MM.1S (cell line): ENCODE measurements at regions not wholly inside any gene's neighbourhood (a gene's known extent, or its start where the extent isn't known, plus 50 kb on each side); places are given as distances from the start of the nearest gene placed in this dataset.

Experiments used
- CTCF ChIP-seq: fragments of 300-600 bp; sonication (generic); IDR thresholded peaks from 2 replicates; pipeline ENCODE4 v1.5.1; 2016; ENCODE audit warnings: antibody characterized with exemption, low read length, mixed read lengths
- EZH2 ChIP-seq: fragments of 300-600 bp; sonication (generic); optimal IDR thresholded peaks from 2 replicates; pipeline ENCODE3; 2017; ENCODE audit warnings: low read depth, mild to moderate bottlenecking, antibody characterized with exemption, low read length, mixed read lengths
- EZH2phosphoT487 ChIP-seq: fragments of 300-600 bp; sonication (generic); IDR thresholded peaks from 2 replicates; pipeline ENCODE4 v1.6.1; 2018; ENCODE audit warnings: antibody characterized with exemption, low read length

- TF ChIP-seq CTCF (no peak), EZH2phosphoT487 (no peak), EZH2 (no peak)
Observed at GRCh38 chr2:155703917-155704316, 628.6 kb downstream of the NR4A2 start.
